H1 (cell line): ENCODE measurements at regions not wholly inside any gene's neighbourhood (a gene's known extent, or its start where the extent isn't known, plus 50 kb on each side); places are given as distances from the start of the nearest gene placed in this dataset.

Source experiments
- CTCF ChIA-PET: fragments of 300-600 bp; sonication (Branson Sonifier 250); formaldehyde crosslinking; loops from one replicate; lab custom pipeline; 2021; ENCODE audit not compliant: partially characterized antibody; lab: Charles Lee
- POLR2A ChIA-PET: fragments of 300-600 bp; sonication (Branson Sonifier 250); formaldehyde crosslinking; loops from one replicate; lab custom pipeline; 2021; ENCODE audit warnings: inconsistent platforms; ENCODE audit not compliant: partially characterized antibody; lab: Charles Lee
- DNase-seq, 2 experiments: peaks; one replicate each; pipeline versions ENCODE4 v3.0.0 to v3.0.0-alpha.2; 2010 to 2022; ENCODE audit warnings: low spot score in 2 of 2, low read depth in 1 of 2, mixed read lengths in 1 of 2
- FAIRE-seq: peaks from 2 replicates; lab custom pipeline; 2011; peaks lifted over from hg19 to GRCh38; lab: Jason Lieb, UNC
- H2AFZ ChIP-seq: 2 replicates; pipeline ENCODE4 v1.8.1; 2012; ENCODE audit warnings: low read length, inconsistent platforms
- H2AK5ac ChIP-seq: 2 replicates; pipeline ENCODE4 v1.6.1; 2013; ENCODE audit warnings: low read depth, low read length
- H2BK120ac ChIP-seq: replicated peaks from 2 replicates; pipeline ENCODE3; 2013; ENCODE audit warnings: low read depth, low read length, inconsistent platforms
- H2BK12ac ChIP-seq: 2 replicates; pipeline ENCODE4 v1.6.1; 2013; ENCODE audit warnings: low read depth, low read length
- H2BK15ac ChIP-seq: 2 replicates; pipeline ENCODE4 v1.6.1; 2013; ENCODE audit warnings: low read length
- H2BK20ac ChIP-seq: 2 replicates; pipeline ENCODE4 v1.6.1; 2013; ENCODE audit warnings: low read length
- H2BK5ac ChIP-seq: 2 replicates; pipeline ENCODE4 v1.6.1; 2013; ENCODE audit warnings: low read depth, low read length
- H3K14ac ChIP-seq: 2 replicates; pipeline ENCODE4 v1.6.1; 2013; ENCODE audit warnings: inconsistent platforms; ENCODE audit not compliant: insufficient read length
- H3K18ac ChIP-seq: 2 replicates; pipeline ENCODE4 v1.6.1; 2013; ENCODE audit warnings: low read length; ENCODE audit errors: extremely low read depth
- H3K23ac ChIP-seq: 2 replicates; pipeline ENCODE4 v1.6.1; 2013; ENCODE audit warnings: inconsistent platforms; ENCODE audit not compliant: insufficient read length
- H3K23me2 ChIP-seq: 2 replicates; pipeline ENCODE4 v1.6.1; 2013; ENCODE audit warnings: low read depth, low read length
- H3K27ac ChIP-seq: 2 replicates; pipeline ENCODE4 v1.6.1; 2011; ENCODE audit warnings: low read depth, low read length, inconsistent platforms
- H3K27me3 ChIP-seq, 4 experiments: replicated peaks in 1 of 4; 1 replicate in 1 of 4; 2 replicates in 3 of 4; pipeline versions ENCODE4 v1.6.1 to v1.8.1; 2011 to 2013; ENCODE audit warnings: low read length in 3 of 4, mild to moderate bottlenecking in 3 of 4, inconsistent platforms in 2 of 4, mixed read lengths in 2 of 4, moderate library complexity in 1 of 4; ENCODE audit not compliant: control insufficient read depth in 3 of 4, insufficient read depth in 3 of 4; ENCODE audit errors: extremely low read depth in 1 of 4
- H3K36me3 ChIP-seq, 4 experiments: 2 replicates each; pipeline versions ENCODE4 v1.6.1 to v1.8.1; 2011 to 2013; ENCODE audit warnings: mild to moderate bottlenecking in 4 of 4, low read length in 3 of 4, moderate library complexity in 2 of 4, control low read depth in 1 of 4, inconsistent platforms in 1 of 4; ENCODE audit not compliant: insufficient read depth in 4 of 4, control insufficient read depth in 2 of 4
- H3K4ac ChIP-seq: replicated peaks from 2 replicates; pipeline ENCODE3; 2013; ENCODE audit warnings: low read length, low read depth, mixed read lengths, inconsistent platforms; ENCODE audit not compliant: insufficient read length
- H3K4me1 ChIP-seq, 4 experiments: replicated peaks in 1 of 4; 1 replicate in 1 of 4; 2 replicates in 3 of 4; pipeline versions ENCODE4 v1.6.1 to v1.8.1; 2011 to 2013; ENCODE audit warnings: low read length in 3 of 4, inconsistent platforms in 2 of 4, mixed read lengths in 1 of 4; ENCODE audit not compliant: insufficient read depth in 4 of 4, control insufficient read depth in 3 of 4
- H3K4me2 ChIP-seq, 2 experiments: 2 replicates each; pipeline versions ENCODE4 v1.6.1 to v1.8.1; 2011 to 2013; ENCODE audit warnings: low read depth in 2 of 2, low read length in 2 of 2, control low read depth in 1 of 2, inconsistent platforms in 1 of 2, mild to moderate bottlenecking in 1 of 2; ENCODE audit not compliant: insufficient read depth in 1 of 2
- H3K4me3 ChIP-seq, 4 experiments: fragments of 200-600, 300-600 bp in 1 of 4; sonication (generic), shearing (Covaris generic), sonication (Bioruptor Twin) in 1 of 4; 2 replicates each; pipeline versions ENCODE4 v1.5.1 to v1.8.1; 2011 to 2016; ENCODE audit warnings: low read length in 4 of 4, low read depth in 3 of 4, control low read depth in 2 of 4, inconsistent platforms in 2 of 4, mild to moderate bottlenecking in 2 of 4, mixed read lengths in 1 of 4, moderate library complexity in 1 of 4; ENCODE audit not compliant: insufficient read depth in 2 of 4; ENCODE audit errors: extremely low read depth in 1 of 4
- H3K56ac ChIP-seq: replicated peaks from 2 replicates; pipeline ENCODE3; 2013; ENCODE audit warnings: low read depth, mild to moderate bottlenecking, mixed read lengths, low read length, inconsistent platforms; ENCODE audit not compliant: insufficient read length
- H3K79me1 ChIP-seq: 2 replicates; pipeline ENCODE4 v1.6.1; 2013; ENCODE audit warnings: low read depth, low read length, control low read depth
- H3K79me2 ChIP-seq, 2 experiments: 2 replicates each; pipeline versions ENCODE4 v1.6.1 to v1.8.1; 2012 to 2013; ENCODE audit warnings: low read length in 2 of 2, mild to moderate bottlenecking in 2 of 2, inconsistent platforms in 1 of 2; ENCODE audit not compliant: insufficient read depth in 2 of 2, control insufficient read depth in 1 of 2
- H3K9ac ChIP-seq, 4 experiments: replicated peaks in 1 of 4; 1 replicate in 1 of 4; 2 replicates in 3 of 4; pipeline versions ENCODE4 v1.6.1 to v1.8.1; 2011 to 2013; ENCODE audit warnings: low read depth in 3 of 4, low read length in 3 of 4, control low read depth in 2 of 4, mild to moderate bottlenecking in 2 of 4, moderate library complexity in 2 of 4, inconsistent platforms in 1 of 4; ENCODE audit errors: extremely low read depth in 1 of 4
- H3K9me3 ChIP-seq, 2 experiments: 2 replicates each; pipeline versions ENCODE4 v1.6.1 to v1.8.1; 2012 to 2013; ENCODE audit warnings: mild to moderate bottlenecking in 2 of 2, moderate library complexity in 2 of 2, control low read depth in 1 of 2, inconsistent platforms in 1 of 2, low read depth in 1 of 2, low read length in 1 of 2, mixed read lengths in 1 of 2; ENCODE audit not compliant: insufficient read depth in 2 of 2
- H4K20me1 ChIP-seq, 2 experiments: replicated peaks in 1 of 2; 2 replicates each; pipeline versions ENCODE3 to v1.8.1; 2011 to 2013; ENCODE audit warnings: inconsistent platforms in 2 of 2, low read length in 2 of 2, mild to moderate bottlenecking in 1 of 2; ENCODE audit not compliant: insufficient read depth in 2 of 2, control insufficient read depth in 1 of 2
- H4K5ac ChIP-seq: 2 replicates; pipeline ENCODE4 v1.6.1; 2013; ENCODE audit warnings: low read length, low read depth, mixed read lengths, inconsistent platforms; ENCODE audit not compliant: insufficient read length
- H4K8ac ChIP-seq: 2 replicates; pipeline ENCODE4 v1.8.0; 2013; ENCODE audit warnings: mild to moderate bottlenecking, moderate library complexity, low read length, inconsistent platforms; ENCODE audit not compliant: insufficient read depth; ENCODE audit errors: extremely low read depth
- H4K91ac ChIP-seq: replicated peaks from 2 replicates; pipeline ENCODE3; 2013; ENCODE audit warnings: low read length, mixed read lengths, inconsistent platforms; ENCODE audit not compliant: insufficient read length
- BACH1 ChIP-seq: IDR thresholded peaks from 2 replicates; pipeline ENCODE4 v1.6.1; 2012; ENCODE audit warnings: low read length, improper control_type of control experiment
- BCL11A ChIP-seq, 2 experiments: IDR thresholded peaks; one replicate each; pipeline ENCODE4 v1.6.1; 2011; ENCODE audit warnings: low read depth in 2 of 2, low read length in 2 of 2, mild to moderate bottlenecking in 2 of 2
- CBX8 ChIP-seq: fragments of 300-800, 300-1000 bp; sonication (generic); IDR thresholded peaks from 2 replicates; pipeline ENCODE4 v1.7.1; 2016; ENCODE audit warnings: low read depth, low read length, borderline replicate concordance
- CEBPB ChIP-seq: IDR thresholded peaks from 2 replicates; pipeline ENCODE4 v1.6.1; 2012; ENCODE audit warnings: low read depth, low read length
- CHD1 ChIP-seq: IDR thresholded peaks from 2 replicates; pipeline ENCODE4 v1.6.1; 2012; ENCODE audit warnings: low read depth, low read length, improper control_type of control experiment
- EGR1 ChIP-seq: IDR thresholded peaks from 2 replicates; pipeline ENCODE4 v1.6.1; 2011; ENCODE audit warnings: low read depth, low read length, borderline replicate concordance
- GTF2F1 ChIP-seq: IDR thresholded peaks from 2 replicates; pipeline ENCODE4 v1.6.1; 2012; ENCODE audit warnings: low read depth, low read length, improper control_type of control experiment, borderline replicate concordance
- KDM4A ChIP-seq: IDR thresholded peaks from one replicate; pipeline ENCODE4 v1.7.1; 2012; ENCODE audit warnings: low read depth, mild to moderate bottlenecking, moderate library complexity, low read length, inconsistent platforms; ENCODE audit not compliant: severe bottlenecking
- POLR2A ChIP-seq, 2 experiments: IDR thresholded peaks; 1 replicate in 1 of 2; 2 replicates in 1 of 2; pipeline ENCODE4 v1.6.1; 2011; ENCODE audit warnings: low read depth in 2 of 2, low read length in 2 of 2, mild to moderate bottlenecking in 2 of 2; ENCODE audit errors: control extremely low read depth in 1 of 2
- SIRT6 ChIP-seq: IDR thresholded peaks from one replicate; pipeline ENCODE4 v1.7.1; 2012; ENCODE audit warnings: low read length, inconsistent platforms
- SIX5 ChIP-seq: IDR thresholded peaks from 2 replicates; pipeline ENCODE4 v1.6.1; 2011; ENCODE audit warnings: mild to moderate bottlenecking, low read depth, low read length
- SP1 ChIP-seq: IDR thresholded peaks from 2 replicates; pipeline ENCODE4 v1.6.1; 2011; ENCODE audit warnings: low read depth, low read length
- SP4 ChIP-seq: IDR thresholded peaks from 2 replicates; pipeline ENCODE4 v1.6.1; 2012; ENCODE audit warnings: low read length, inconsistent platforms
- WGBS, 2 experiments: shearing (Covaris generic) in 1 of 2; methylation state at CpG; one replicate each; pipeline versions ENCODE4 v1.1.6 to v1.1.7; 2013 to 2015; ENCODE audit warnings: low lambda C conversion rate in 2 of 2, mixed read lengths in 2 of 2, inconsistent platforms in 1 of 2, low coverage in 1 of 2, missing lambda C conversion rate in 1 of 2; ENCODE audit not compliant: insufficient replicate concordance in 2 of 2, insufficient coverage in 1 of 2, insufficient read length in 1 of 2; ENCODE audit errors: extremely low coverage in 1 of 2, missing lambda C conversion rate in 1 of 2; 5-methylcytosine and 5-hydroxymethylcytosine counted together

DNA sequence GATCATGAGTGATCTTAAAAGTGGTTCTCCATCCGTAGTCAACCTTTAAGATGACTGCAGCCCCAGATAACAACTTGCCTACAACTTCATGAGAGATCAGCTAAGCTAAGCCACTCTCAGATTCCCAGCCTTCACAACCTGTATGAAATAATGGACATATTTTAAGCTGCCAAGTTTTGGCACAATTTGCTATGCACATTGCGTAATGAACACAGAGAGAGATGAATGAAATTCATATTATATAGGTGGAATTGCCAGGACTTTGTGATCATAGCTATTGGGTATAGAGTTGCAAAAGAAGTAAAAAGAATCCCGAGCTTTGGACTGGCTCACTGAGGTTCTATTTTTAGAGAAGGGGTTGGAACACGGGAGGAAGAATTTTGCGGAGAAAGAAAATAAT, 59.1 kb upstream of the EGLN3 start:
- Histone ChIP-seq H3K36me3 (no peaks in the 10 kb centered on the region), H3K4me3 (no peak overlapping the region), H2BK5ac (no peak overlapping the region), H3K27ac (no peak overlapping the region), H2BK120ac (no peak overlapping the region), H3K9me3 (no peaks in the 10 kb centered on the region), H3K79me1 (no peaks in the 10 kb centered on the region), H3K79me2 (no peaks in the 10 kb centered on the region), H3K23ac (no peak overlapping the region), H3K9ac (no peak overlapping the region), H2BK20ac (no peak overlapping the region), H2AK5ac (no peak overlapping the region), H4K20me1 (no peaks in the 10 kb centered on the region), H2AFZ (no peak overlapping the region), H3K4ac (no peak overlapping the region), H4K8ac (no peak overlapping the region), H4K5ac (no peak overlapping the region), H3K14ac (no peak overlapping the region), H3K18ac (no peak overlapping the region), H2BK15ac (no peak overlapping the region), H3K4me1 (peaks cover 0 to 8% (median 0%) of the 10 kb centered on the region in 4 experiments; a peak in 1 of 7 replicates), H3K56ac (no peak overlapping the region), H3K4me2 (no peak overlapping the region), H2BK12ac (no peak overlapping the region), H3K23me2 (no peaks in the 10 kb centered on the region), H3K27me3 (no peaks in the 10 kb centered on the region), H4K91ac (no peak overlapping the region)
- ChIA-PET POLR2A (no interaction called here), CTCF (no interaction called here)
- FAIRE-seq (no peak), DNase-seq (no peak)
- WGBS, 2 experiments = 93% methylated on average over 5 of the region's 5 CpGs; no CpG with 5 or more reads in 1 of the 2 experiments
- TF ChIP-seq CHD1 (no peak), POLR2A (IDR thresholded peaks at IDR 0.05; ENCODE audit: control extremely low read depth in 1 of 2, low read depth in 2 of 2, low read length in 2 of 2) (no peak), SP1 (no peak), SIX5 (no peak), SP4 (no peak), CEBPB (no peak), KDM4A (no peak), BCL11A (IDR thresholded peaks at IDR 0.05; ENCODE audit: low read depth in 2 of 2, low read length in 2 of 2) (no peak), GTF2F1 (no peak), BACH1 (no peak), EGR1 (no peak), CBX8 (no peak), SIRT6 (no peak)
